ENCODE measurements at regions not wholly inside any gene's neighbourhood (a gene's known extent, or its start where the extent isn't known, plus 50 kb on each side); places are given as distances from the start of the nearest gene placed in this dataset.

DNA sequence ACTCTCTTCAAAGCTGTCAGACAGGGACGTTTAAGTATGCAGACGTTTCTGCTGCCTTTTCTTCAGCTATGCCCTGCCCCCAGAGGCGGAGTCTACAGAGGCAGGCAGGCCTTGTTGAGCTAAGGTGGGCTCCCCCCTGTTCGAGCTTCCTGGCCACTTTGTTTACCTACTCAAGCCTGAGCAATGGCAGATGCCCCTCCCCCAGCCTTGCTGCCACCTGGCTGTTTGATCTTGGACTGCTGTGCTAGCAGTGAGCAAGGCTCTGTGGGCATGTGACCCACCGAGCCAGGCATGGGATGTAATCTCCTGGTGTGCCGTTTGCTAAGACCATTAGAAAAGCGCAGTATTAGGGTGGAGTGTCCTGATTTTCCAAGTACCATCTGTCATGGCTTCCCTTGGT lies 900.4 kb upstream of the MDGA2 start (continued):
- TF ChIP-seq, protein P1, sequence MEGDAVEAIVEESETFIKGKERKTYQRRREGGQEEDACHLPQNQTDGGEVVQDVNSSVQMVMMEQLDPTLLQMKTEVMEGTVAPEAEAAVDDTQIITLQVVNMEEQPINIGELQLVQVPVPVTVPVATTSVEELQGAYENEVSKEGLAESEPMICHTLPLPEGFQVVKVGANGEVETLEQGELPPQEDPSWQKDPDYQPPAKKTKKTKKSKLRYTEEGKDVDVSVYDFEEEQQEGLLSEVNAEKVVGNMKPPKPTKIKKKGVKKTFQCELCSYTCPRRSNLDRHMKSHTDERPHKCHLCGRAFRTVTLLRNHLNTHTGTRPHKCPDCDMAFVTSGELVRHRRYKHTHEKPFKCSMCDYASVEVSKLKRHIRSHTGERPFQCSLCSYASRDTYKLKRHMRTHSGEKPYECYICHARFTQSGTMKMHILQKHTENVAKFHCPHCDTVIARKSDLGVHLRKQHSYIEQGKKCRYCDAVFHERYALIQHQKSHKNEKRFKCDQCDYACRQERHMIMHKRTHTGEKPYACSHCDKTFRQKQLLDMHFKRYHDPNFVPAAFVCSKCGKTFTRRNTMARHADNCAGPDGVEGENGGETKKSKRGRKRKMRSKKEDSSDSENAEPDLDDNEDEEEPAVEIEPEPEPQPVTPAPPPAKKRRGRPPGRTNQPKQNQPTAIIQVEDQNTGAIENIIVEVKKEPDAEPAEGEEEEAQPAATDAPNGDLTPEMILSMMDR (IDR thresholded peaks at IDR 0.05; ENCODE audit: low read depth, low read length, missing input control), result no peak
- TF ChIP-seq, protein P2, sequence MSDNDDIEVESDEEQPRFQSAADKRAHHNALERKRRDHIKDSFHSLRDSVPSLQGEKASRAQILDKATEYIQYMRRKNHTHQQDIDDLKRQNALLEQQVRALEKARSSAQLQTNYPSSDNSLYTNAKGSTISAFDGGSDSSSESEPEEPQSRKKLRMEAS (IDR thresholded peaks at IDR 0.05), result no peak
- TF ChIP-seq GABPA (IDR thresholded peaks at IDR 0.05 in 1 of 2, conservative IDR thresholded peaks at IDR 0.05 in 1 of 2), result no peak

DNA sequence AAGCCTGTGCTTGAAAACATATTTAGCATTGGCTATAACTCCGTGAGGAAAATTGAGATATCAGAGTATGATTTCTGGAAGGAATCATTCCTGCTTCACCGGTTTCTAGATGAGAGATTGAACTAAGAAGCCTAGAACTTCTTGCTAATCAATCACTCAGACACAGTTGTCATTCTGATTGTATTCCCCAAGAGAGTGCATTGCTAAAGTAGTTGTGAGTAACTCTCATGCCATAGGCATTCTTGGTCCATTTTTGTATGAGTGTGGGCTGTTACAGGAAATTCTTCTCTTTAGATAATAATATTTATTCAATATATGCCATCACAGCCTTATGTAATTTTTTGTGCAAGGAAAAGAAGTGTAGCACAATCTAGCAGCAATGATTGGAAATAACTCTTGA lies 893.3 kb upstream of the MDGA2 start:
- DNase-seq (ENCODE audit: low spot score), result no peak
- no peaks in the 10 kb centered on the region for H3K36me3 ChIP-seq (ENCODE audit: control insufficient read depth in 4 of 4, insufficient read depth in 3 of 4, low read depth in 1 of 4, low read length in 3 of 4)
- no peak for TF ChIP-seq JUND (IDR thresholded peaks at IDR 0.05)
- H3K4me3 ChIP-seq (ENCODE audit: low read depth in 1 of 3, low read length in 3 of 3), result no peak overlapping the region
- H3K9me3 ChIP-seq (ENCODE audit: control insufficient read depth in 4 of 4, low read length in 3 of 4), result peaks cover 0 to 1% (median 0%) of the 10 kb centered on the region in 4 donors
- no peak overlapping the region for H3K27ac ChIP-seq (ENCODE audit: low read depth in 1 of 2, low read length in 2 of 2)
- H3K9ac ChIP-seq (ENCODE audit: low read depth in 1 of 2, low read length in 2 of 2), result no peak overlapping the region
- H3K4me1 ChIP-seq (ENCODE audit: control insufficient read depth in 4 of 4, insufficient read depth in 4 of 4, low read length in 3 of 4), result no peaks in the 10 kb centered on the region
- H3K27me3 ChIP-seq (ENCODE audit: control insufficient read depth in 4 of 4, insufficient read depth in 4 of 4, low read length in 3 of 4), result no peaks in the 10 kb centered on the region
- 68% methylated on average over 2 of the region's 2 CpGs for WGBS

- Histone ChIP-seq H3K9me3 (ENCODE audit: control insufficient read depth in 4 of 4, low read length in 3 of 4) (peaks cover 0 to 3% (median under 1%) of the 10 kb centered on the region in 4 donors), H3K27me3 (ENCODE audit: control insufficient read depth in 4 of 4, insufficient read depth in 4 of 4, low read length in 3 of 4) (no peaks in the 10 kb centered on the region), H3K9ac (ENCODE audit: low read depth in 1 of 2, low read length in 2 of 2) (no peak overlapping the region), H3K27ac (ENCODE audit: low read depth in 1 of 2, low read length in 2 of 2) (no peak overlapping the region), H3K4me1 (ENCODE audit: control insufficient read depth in 4 of 4, insufficient read depth in 4 of 4, low read length in 3 of 4) (no peaks in the 10 kb centered on the region), H3K4me3 (ENCODE audit: low read depth in 1 of 3, low read length in 3 of 3) (no peak overlapping the region), H3K36me3 (ENCODE audit: control insufficient read depth in 4 of 4, insufficient read depth in 3 of 4, low read depth in 1 of 4, low read length in 3 of 4) (no peaks in the 10 kb centered on the region)
- DNase-seq (ENCODE audit: low spot score), result no peak
- WGBS, result 92% methylated on average over 1 of the region's 1 CpG
- TF ChIP-seq, protein P3, sequence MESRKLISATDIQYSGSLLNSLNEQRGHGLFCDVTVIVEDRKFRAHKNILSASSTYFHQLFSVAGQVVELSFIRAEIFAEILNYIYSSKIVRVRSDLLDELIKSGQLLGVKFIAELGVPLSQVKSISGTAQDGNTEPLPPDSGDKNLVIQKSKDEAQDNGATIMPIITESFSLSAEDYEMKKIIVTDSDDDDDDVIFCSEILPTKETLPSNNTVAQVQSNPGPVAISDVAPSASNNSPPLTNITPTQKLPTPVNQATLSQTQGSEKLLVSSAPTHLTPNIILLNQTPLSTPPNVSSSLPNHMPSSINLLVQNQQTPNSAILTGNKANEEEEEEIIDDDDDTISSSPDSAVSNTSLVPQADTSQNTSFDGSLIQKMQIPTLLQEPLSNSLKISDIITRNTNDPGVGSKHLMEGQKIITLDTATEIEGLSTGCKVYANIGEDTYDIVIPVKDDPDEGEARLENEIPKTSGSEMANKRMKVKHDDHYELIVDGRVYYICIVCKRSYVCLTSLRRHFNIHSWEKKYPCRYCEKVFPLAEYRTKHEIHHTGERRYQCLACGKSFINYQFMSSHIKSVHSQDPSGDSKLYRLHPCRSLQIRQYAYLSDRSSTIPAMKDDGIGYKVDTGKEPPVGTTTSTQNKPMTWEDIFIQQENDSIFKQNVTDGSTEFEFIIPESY (IDR thresholded peaks at IDR 0.05), result no peak
- no peak for TF ChIP-seq HNF4G (IDR thresholded peaks at IDR 0.05)
- TF ChIP-seq ATF3 (IDR thresholded peaks at IDR 0.05), result no peak
- no peak for TF ChIP-seq FOXA1 (IDR thresholded peaks at IDR 0.05)
- no peak for TF ChIP-seq GABPA (IDR thresholded peaks at IDR 0.05 in 1 of 2, conservative IDR thresholded peaks at IDR 0.05 in 1 of 2)
- TF ChIP-seq JUND (IDR thresholded peaks at IDR 0.05), result no peak
- TF ChIP-seq HNF4A (conservative IDR thresholded peaks at IDR 0.05), result no peak
- TF ChIP-seq REST (IDR thresholded peaks at IDR 0.05), result no peak
- no peak for TF ChIP-seq YY1 (IDR thresholded peaks at IDR 0.05)
- TF ChIP-seq NR2F2 (IDR thresholded peaks at IDR 0.05), result no peak
- TF ChIP-seq, protein P2 (IDR thresholded peaks at IDR 0.05), result no peak
- no peak for TF ChIP-seq SP1 (IDR thresholded peaks at IDR 0.05)
- TF ChIP-seq TAF1 (conservative IDR thresholded peaks at IDR 0.05), result no peak
- TF ChIP-seq EGR1 (IDR thresholded peaks at IDR 0.05; ENCODE audit: low read depth in 2 of 2), result no peak
- TF ChIP-seq RXRA (IDR thresholded peaks at IDR 0.05), result no peak
- TF ChIP-seq RAD21 (IDR thresholded peaks at IDR 0.05), result no peak
- TF ChIP-seq, protein P1 (IDR thresholded peaks at IDR 0.05; ENCODE audit: low read depth, low read length, missing input control), result no peak
- TF ChIP-seq FOXA2 (IDR thresholded peaks at IDR 0.05), result no peak
These were observed 892.8 kb upstream of the MDGA2 start for GRCh38 chr14:48568252-48568651.
